K562 (cell line): ENCODE measurements at regions not wholly inside any gene's neighbourhood (a gene's known extent, or its start where the extent isn't known, plus 50 kb on each side); places are given as distances from the start of the nearest gene placed in this dataset.

Experiments
- CREB3L1 ChIP-seq: fragments of 450-650 bp; IDR thresholded peaks from 2 replicates; pipeline ENCODE4 v1.6.1; 2014; ENCODE audit warnings: low read depth, mild to moderate bottlenecking, moderate library complexity, borderline replicate concordance
- CXXC5 ChIP-seq: fragments of 250-450 bp; sonication (Bioruptor Pico); IDR thresholded peaks from 2 replicates; pipeline ENCODE4 v1.8.0; 2022; ENCODE audit warnings: inconsistent platforms, mild to moderate bottlenecking, moderate library complexity
- GTF2F1 ChIP-seq: IDR thresholded peaks from 2 replicates; pipeline ENCODE4 v1.6.1; 2011; ENCODE audit warnings: low read depth, low read length, improper control_type of control experiment
- JUND ChIP-seq, 2 experiments: IDR thresholded peaks; 2 replicates in 1 of 2; 3 replicates in 1 of 2; pipeline ENCODE4 v1.6.1; 2011; ENCODE audit warnings: borderline replicate concordance in 2 of 2, low read depth in 2 of 2, low read length in 2 of 2, improper control_type of control experiment in 1 of 2, missing biosample characterization in 1 of 2, missing genetic modification characterization in 1 of 2, missing genetic modification reagents in 1 of 2
- KDM4B ChIP-seq, 2 experiments: fragments of 450-650 bp in 1 of 2; sonication (generic) in 1 of 2; IDR thresholded peaks; 2 replicates each; pipeline ENCODE4 v1.6.1; 2016 to 2017; ENCODE audit warnings: borderline replicate concordance in 2 of 2, antibody characterized with exemption in 1 of 2, low read depth in 1 of 2, mild to moderate bottlenecking in 1 of 2
- MAZ ChIP-seq, 2 experiments: fragments of 450-650 bp in 1 of 2; sonication (generic) in 1 of 2; formaldehyde crosslinking; IDR thresholded peaks in 1 of 2; conservative IDR thresholded peaks in 1 of 2; 2 replicates each; pipeline versions ENCODE4 v1.4.0 to v1.5.0; 2020; ENCODE audit warnings: mild to moderate bottlenecking in 1 of 2, missing genetic modification reagents in 1 of 2
- MTF1 ChIP-seq: fragments of 250-450 bp; sonication (Bioruptor Pico); IDR thresholded peaks from 2 replicates; pipeline ENCODE4 v1.9.0; 2021; ENCODE audit warnings: moderate library complexity, mild to moderate bottlenecking, inconsistent platforms, borderline replicate concordance
- NR4A1 ChIP-seq, 2 experiments: fragments of 250-450 bp in 1 of 2; fragments of 450-650 bp in 1 of 2; sonication (Bioruptor Pico) in 1 of 2; IDR thresholded peaks; 2 replicates each; pipeline versions ENCODE4 v1.4.0 to v1.6.1; 2016 to 2020; ENCODE audit warnings: mild to moderate bottlenecking in 2 of 2, missing compliant biosample characterization in 1 of 2, missing genetic modification characterization in 1 of 2, moderate library complexity in 1 of 2
- PCBP1 ChIP-seq: fragments of 200-400 bp; formaldehyde crosslinking; IDR thresholded peaks from 2 replicates; pipeline ENCODE4 v1.6.1; 2018; ENCODE audit warnings: mild to moderate bottlenecking, low read depth, low read length; ENCODE audit not compliant: poor library complexity, severe bottlenecking
- POLR2AphosphoS5 ChIP-seq: IDR thresholded peaks from 2 replicates; pipeline ENCODE4 v1.6.1; 2011; ENCODE audit warnings: mild to moderate bottlenecking, low read depth, low read length, moderate library complexity; ENCODE audit not compliant: control insufficient read depth, insufficient read depth
- POU5F1 ChIP-seq: fragments of 150-350 bp; IDR thresholded peaks from 2 replicates; pipeline ENCODE4 v1.6.1; 2014; ENCODE audit warnings: borderline replicate concordance, low read length, low read depth, mild to moderate bottlenecking; ENCODE audit not compliant: partially characterized antibody
- SOX6 ChIP-seq: fragments of 450-650 bp; IDR thresholded peaks from 2 replicates; pipeline ENCODE4 v1.6.1; 2014; ENCODE audit warnings: mild to moderate bottlenecking
- TBP ChIP-seq: optimal IDR thresholded peaks from 2 replicates; pipeline ENCODE3; 2011; ENCODE audit warnings: low read depth, low read length, improper control_type of control experiment
- ZC3H4 ChIP-seq: sonication (generic); formaldehyde crosslinking; IDR thresholded peaks from 2 replicates; pipeline ENCODE4 v1.9.0; 2021; ENCODE audit warnings: missing genetic modification reagents, borderline replicate concordance
- ZFX ChIP-seq: sonication (generic); formaldehyde crosslinking; IDR thresholded peaks from 2 replicates; pipeline ENCODE4 v1.8.0; 2022; ENCODE audit warnings: mild to moderate bottlenecking, missing genetic modification reagents, moderate library complexity
- ZKSCAN3 ChIP-seq: fragments of 250-450 bp; sonication (Bioruptor Pico); IDR thresholded peaks from 2 replicates; pipeline ENCODE4 v1.4.0; 2020
- ZSCAN29 ChIP-seq: fragments of 450-650 bp; IDR thresholded peaks from 2 replicates; pipeline ENCODE4 v1.6.1; 2017
- TF ChIP-seq, protein P1 (sequence below): fragments of 250-450 bp; sonication (Bioruptor Pico); IDR thresholded peaks from 2 replicates; pipeline ENCODE4 v1.5.0; 2021; ENCODE audit warnings: mild to moderate bottlenecking, borderline replicate concordance
- TF ChIP-seq, protein P2 (sequence below): fragments of 450-650 bp; IDR thresholded peaks from 2 replicates; pipeline ENCODE4 v1.7.0; 2016; ENCODE audit warnings: borderline replicate concordance
- TF ChIP-seq, protein P3 (sequence below): fragments of 450-650 bp; formaldehyde crosslinking; IDR thresholded peaks from 2 replicates; pipeline ENCODE4 v1.4.0; 2022; ENCODE audit warnings: mild to moderate bottlenecking, moderate library complexity

GRCh38 chr3:143182866-143183664 lies 63.5 kb downstream of the CHST2 start (continued):
- TF ChIP-seq, protein P1, sequence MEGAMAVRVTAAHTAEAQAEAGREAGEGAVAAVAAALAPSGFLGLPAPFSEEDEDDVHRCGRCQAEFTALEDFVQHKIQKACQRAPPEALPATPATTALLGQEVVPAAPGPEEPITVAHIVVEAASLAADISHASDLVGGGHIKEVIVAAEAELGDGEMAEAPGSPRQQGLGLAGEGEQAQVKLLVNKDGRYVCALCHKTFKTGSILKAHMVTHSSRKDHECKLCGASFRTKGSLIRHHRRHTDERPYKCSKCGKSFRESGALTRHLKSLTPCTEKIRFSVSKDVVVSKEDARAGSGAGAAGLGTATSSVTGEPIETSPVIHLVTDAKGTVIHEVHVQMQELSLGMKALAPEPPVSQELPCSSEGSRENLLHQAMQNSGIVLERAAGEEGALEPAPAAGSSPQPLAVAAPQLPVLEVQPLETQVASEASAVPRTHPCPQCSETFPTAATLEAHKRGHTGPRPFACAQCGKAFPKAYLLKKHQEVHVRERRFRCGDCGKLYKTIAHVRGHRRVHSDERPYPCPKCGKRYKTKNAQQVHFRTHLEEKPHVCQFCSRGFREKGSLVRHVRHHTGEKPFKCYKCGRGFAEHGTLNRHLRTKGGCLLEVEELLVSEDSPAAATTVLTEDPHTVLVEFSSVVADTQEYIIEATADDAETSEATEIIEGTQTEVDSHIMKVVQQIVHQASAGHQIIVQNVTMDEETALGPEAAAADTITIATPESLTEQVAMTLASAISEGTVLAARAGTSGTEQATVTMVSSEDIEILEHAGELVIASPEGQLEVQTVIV (CRISPR knock-in tag) = no peak
- TF ChIP-seq ZFX (CRISPR knock-in tag) = no peak
- TF ChIP-seq JUND (IDR thresholded peaks at IDR 0.05; ENCODE audit: borderline replicate concordance, low read depth, low read length) = no peak
- TF ChIP-seq JUND (tag; IDR thresholded peaks at IDR 0.05; ENCODE audit: borderline replicate concordance, low read depth, low read length) = no peak
- TF ChIP-seq POU5F1 = no peak
- TF ChIP-seq, protein P2, sequence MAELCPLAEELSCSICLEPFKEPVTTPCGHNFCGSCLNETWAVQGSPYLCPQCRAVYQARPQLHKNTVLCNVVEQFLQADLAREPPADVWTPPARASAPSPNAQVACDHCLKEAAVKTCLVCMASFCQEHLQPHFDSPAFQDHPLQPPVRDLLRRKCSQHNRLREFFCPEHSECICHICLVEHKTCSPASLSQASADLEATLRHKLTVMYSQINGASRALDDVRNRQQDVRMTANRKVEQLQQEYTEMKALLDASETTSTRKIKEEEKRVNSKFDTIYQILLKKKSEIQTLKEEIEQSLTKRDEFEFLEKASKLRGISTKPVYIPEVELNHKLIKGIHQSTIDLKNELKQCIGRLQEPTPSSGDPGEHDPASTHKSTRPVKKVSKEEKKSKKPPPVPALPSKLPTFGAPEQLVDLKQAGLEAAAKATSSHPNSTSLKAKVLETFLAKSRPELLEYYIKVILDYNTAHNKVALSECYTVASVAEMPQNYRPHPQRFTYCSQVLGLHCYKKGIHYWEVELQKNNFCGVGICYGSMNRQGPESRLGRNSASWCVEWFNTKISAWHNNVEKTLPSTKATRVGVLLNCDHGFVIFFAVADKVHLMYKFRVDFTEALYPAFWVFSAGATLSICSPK = no peak
- no peak for TF ChIP-seq KDM4B (IDR thresholded peaks at IDR 0.05; ENCODE audit: borderline replicate concordance in 2 of 2, low read depth in 1 of 2)
- no peak for TF ChIP-seq PCBP1
- TF ChIP-seq GTF2F1 = no peak
- no peak for TF ChIP-seq POLR2AphosphoS5
- no peak for TF ChIP-seq TBP
- TF ChIP-seq CREB3L1 = no peak
- TF ChIP-seq MTF1 (CRISPR knock-in tag) = no peak
- TF ChIP-seq MAZ (CRISPR knock-in tag; conservative IDR thresholded peaks at IDR 0.05 in 1 of 2, IDR thresholded peaks at IDR 0.05 in 1 of 2) = peak in 1 of 2 experiments; percentile 10; a peak in 1 of 4 replicates
- TF ChIP-seq NR4A1 (CRISPR knock-in tag; IDR thresholded peaks at IDR 0.05) = no peak
- no peak for TF ChIP-seq NR4A1 (tag; IDR thresholded peaks at IDR 0.05)
- TF ChIP-seq ZKSCAN3 (CRISPR knock-in tag) = no peak
- TF ChIP-seq SOX6 = no peak
- TF ChIP-seq CXXC5 (CRISPR knock-in tag) = no peak
- TF ChIP-seq ZC3H4 (CRISPR knock-in tag) = no peak
- TF ChIP-seq, protein P3, sequence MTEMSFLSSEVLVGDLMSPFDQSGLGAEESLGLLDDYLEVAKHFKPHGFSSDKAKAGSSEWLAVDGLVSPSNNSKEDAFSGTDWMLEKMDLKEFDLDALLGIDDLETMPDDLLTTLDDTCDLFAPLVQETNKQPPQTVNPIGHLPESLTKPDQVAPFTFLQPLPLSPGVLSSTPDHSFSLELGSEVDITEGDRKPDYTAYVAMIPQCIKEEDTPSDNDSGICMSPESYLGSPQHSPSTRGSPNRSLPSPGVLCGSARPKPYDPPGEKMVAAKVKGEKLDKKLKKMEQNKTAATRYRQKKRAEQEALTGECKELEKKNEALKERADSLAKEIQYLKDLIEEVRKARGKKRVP (CRISPR knock-in tag) = no peak
- TF ChIP-seq ZSCAN29 = no peak
